ENCODE measurements at regions not wholly inside any gene's neighbourhood (a gene's known extent, or its start where the extent isn't known, plus 50 kb on each side); places are given as distances from the start of the nearest gene placed in this dataset.

- TF ChIP-seq SKIL (IDR thresholded peaks at IDR 0.05; ENCODE audit: low read depth, poor library complexity, severe bottlenecking): no peak
These were observed 322.7 kb downstream of the PDHA2 start (continued) for GRCh38 chr4:96162636-96163035.

DNA sequence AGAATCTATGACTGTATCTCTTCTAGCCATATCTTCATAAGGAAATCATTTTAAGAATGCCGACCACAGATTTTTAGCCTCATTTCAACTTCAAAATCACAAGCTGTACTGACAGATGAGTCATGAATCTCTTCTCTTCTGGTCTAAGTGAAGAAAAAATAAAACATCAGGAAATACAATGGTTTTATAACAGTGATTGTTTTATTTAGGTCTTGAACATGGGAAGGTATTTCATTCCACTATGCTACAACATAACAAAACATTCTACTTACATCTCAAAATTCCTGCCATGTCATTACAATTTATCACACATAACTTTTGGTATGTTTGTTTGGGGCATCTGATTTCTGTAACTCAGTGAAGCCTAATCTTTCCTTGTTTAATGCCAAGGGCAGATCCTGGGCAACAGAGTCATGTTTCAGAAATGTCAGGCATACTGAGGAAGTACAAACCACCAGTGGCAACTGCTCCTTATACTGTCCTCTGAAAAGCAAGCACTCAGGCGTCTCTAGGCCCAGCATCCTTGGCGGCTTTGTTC, 325.0 kb downstream of the PDHA2 start:
- Histone ChIP-seq H3K4me3 (no peak overlapping the region), H3K9ac (ENCODE audit: control insufficient read depth, insufficient read depth, low read length) (no peak overlapping the region), H3K9me3 (replicated peaks; ENCODE audit: control insufficient read depth, insufficient read depth, low read length) (no peaks in the 10 kb centered on the region), H2AFZ (ENCODE audit: control insufficient read depth, low read depth, low read length) (no peak overlapping the region), H3K79me2 (ENCODE audit: control insufficient read depth, insufficient read depth, low read length) (no peaks in the 10 kb centered on the region), H3K4me2 (ENCODE audit: control insufficient read depth, insufficient read depth) (no peak overlapping the region), H3K27ac (ENCODE audit: control insufficient read depth, insufficient read depth) (no peak overlapping the region), H3K36me3 (ENCODE audit: control insufficient read depth in 2 of 2, insufficient read depth in 2 of 2, low read length in 1 of 2) (no peaks in the 10 kb centered on the region), H3K4me1 (ENCODE audit: control insufficient read depth, insufficient read depth, low read length) (no peaks in the 10 kb centered on the region), H4K20me1 (ENCODE audit: control insufficient read depth, insufficient read depth) (no peaks in the 10 kb centered on the region), H3K27me3 (replicated peaks in 1 of 2; ENCODE audit: control insufficient read depth in 2 of 2, insufficient read depth in 2 of 2, low read length in 1 of 2) (no peaks in the 10 kb centered on the region)
- intact Hi-C loops (cut with micrococcal nuclease; ENCODE audit: unreplicated experiment): no loop called here
- ChIA-PET RAD21 (ENCODE audit: unreplicated experiment) (no interaction called here), POLR2A (no interaction called here), CTCF (interaction anchor here (0.5 kb wide), 1 partner anchor 59 kb away, joined by 3 read pairs; no protein-coding TSS in a partner anchor), SMC1A (ENCODE audit: uncharacterized antibody, unreplicated experiment) (no interaction called here)
- in situ Hi-C loops (cut with MboI): no loop called here
- 15% methylated on average over 3 of the region's 3 CpGs for WGBS (ENCODE audit: insufficient coverage, insufficient replicate concordance, low lambda C conversion rate, missing lambda C conversion rate)
- FAIRE-seq: no peak
- ATAC-seq: no peak
- no TSS peak for BruUV-seq (replicated peaks)
- no peak for TF ChIP-seq RFX5 (IDR thresholded peaks at IDR 0.05; ENCODE audit: low read depth, low read length)
- TF ChIP-seq MYC (IDR thresholded peaks at IDR 0.05; ENCODE audit: insufficient read depth, insufficient read length, insufficient replicate concordance, low read length, severe bottlenecking): no peak
- TF ChIP-seq RCOR1 (conservative IDR thresholded peaks at IDR 0.05; ENCODE audit: low read depth, low read length): no peak
- no peak for TF ChIP-seq ZBED1 (IDR thresholded peaks at IDR 0.05; ENCODE audit: borderline replicate concordance)
- no peak for TF ChIP-seq JUND (IDR thresholded peaks at IDR 0.05; ENCODE audit: low read depth, low read length)
- TF ChIP-seq HDGF (IDR thresholded peaks at IDR 0.05): no peak
- no peak for TF ChIP-seq HCFC1 (IDR thresholded peaks at IDR 0.05; ENCODE audit: low read length)
- TF ChIP-seq, protein P1, sequence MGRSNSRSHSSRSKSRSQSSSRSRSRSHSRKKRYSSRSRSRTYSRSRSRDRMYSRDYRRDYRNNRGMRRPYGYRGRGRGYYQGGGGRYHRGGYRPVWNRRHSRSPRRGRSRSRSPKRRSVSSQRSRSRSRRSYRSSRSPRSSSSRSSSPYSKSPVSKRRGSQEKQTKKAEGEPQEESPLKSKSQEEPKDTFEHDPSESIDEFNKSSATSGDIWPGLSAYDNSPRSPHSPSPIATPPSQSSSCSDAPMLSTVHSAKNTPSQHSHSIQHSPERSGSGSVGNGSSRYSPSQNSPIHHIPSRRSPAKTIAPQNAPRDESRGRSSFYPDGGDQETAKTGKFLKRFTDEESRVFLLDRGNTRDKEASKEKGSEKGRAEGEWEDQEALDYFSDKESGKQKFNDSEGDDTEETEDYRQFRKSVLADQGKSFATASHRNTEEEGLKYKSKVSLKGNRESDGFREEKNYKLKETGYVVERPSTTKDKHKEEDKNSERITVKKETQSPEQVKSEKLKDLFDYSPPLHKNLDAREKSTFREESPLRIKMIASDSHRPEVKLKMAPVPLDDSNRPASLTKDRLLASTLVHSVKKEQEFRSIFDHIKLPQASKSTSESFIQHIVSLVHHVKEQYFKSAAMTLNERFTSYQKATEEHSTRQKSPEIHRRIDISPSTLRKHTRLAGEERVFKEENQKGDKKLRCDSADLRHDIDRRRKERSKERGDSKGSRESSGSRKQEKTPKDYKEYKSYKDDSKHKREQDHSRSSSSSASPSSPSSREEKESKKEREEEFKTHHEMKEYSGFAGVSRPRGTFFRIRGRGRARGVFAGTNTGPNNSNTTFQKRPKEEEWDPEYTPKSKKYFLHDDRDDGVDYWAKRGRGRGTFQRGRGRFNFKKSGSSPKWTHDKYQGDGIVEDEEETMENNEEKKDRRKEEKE (IDR thresholded peaks at IDR 0.05): no peak
- TF ChIP-seq TBL1XR1 (IDR thresholded peaks at IDR 0.05; ENCODE audit: low read depth, low read length): no peak
- TF ChIP-seq HDAC6 (IDR thresholded peaks at IDR 0.05; ENCODE audit: unreplicated experiment): no peak
- TF ChIP-seq SKIL (IDR thresholded peaks at IDR 0.05; ENCODE audit: low read depth, poor library complexity, severe bottlenecking): no peak
- no peak for TF ChIP-seq NFYA (IDR thresholded peaks at IDR 0.05; ENCODE audit: borderline replicate concordance, low read depth, low read length)
- no peak for TF ChIP-seq RBBP5 (conservative IDR thresholded peaks at IDR 0.05)
- DNase-seq (ENCODE audit: low read depth, low spot score): no peak

All from GM12878 (cell line).